ENCODE measurements at regions not wholly inside any gene's neighbourhood (a gene's known extent, or its start where the extent isn't known, plus 50 kb on each side); places are given as distances from the start of the nearest gene placed in this dataset.
"Not testable (repeated sequence)": the region's sequence is repeated elsewhere in the genome, so short reads cannot be mapped to it uniquely, and the experiment has no call there.

DNA sequence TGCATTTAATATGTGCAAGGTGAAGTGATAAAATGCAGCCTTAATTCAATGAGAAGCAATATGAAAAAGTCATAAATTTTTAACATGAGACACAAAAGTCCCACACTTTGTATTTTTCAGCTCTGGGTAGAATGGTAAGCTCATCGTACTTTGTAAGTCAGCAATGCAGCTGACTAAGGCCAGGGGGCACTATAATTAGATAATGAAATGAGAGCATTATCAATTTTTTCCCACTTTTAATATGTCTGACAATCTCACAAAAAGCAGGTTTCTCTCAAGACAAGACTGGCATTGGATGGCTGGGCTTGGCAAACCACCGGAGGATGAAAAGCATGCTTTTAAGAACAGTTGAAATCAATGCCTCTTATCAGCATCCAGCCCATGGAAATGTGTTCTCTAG is 162.8 kb downstream of the FAM174A start:
- no peak for DNase-seq

DNA sequence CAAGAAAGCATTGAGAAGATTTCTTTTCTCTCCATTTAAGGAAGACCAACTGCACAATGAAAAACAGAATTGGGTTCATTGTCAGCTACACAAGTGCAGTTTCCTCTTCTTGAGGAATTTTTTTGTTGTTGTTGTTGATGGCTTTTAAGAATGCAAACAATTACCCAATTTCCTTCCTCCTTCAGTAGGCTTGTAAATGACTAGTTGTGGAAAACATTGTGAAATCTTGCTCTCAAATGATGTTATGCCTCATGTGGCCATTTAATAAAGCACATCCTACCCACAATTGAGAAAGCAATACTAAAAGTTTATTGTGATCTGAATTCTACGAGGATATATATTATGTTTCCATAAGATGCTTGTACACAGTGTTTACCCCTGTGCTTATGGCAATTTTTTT is 171.6 kb downstream of the FAM174A start:
- DNase-seq: no peak

DNA sequence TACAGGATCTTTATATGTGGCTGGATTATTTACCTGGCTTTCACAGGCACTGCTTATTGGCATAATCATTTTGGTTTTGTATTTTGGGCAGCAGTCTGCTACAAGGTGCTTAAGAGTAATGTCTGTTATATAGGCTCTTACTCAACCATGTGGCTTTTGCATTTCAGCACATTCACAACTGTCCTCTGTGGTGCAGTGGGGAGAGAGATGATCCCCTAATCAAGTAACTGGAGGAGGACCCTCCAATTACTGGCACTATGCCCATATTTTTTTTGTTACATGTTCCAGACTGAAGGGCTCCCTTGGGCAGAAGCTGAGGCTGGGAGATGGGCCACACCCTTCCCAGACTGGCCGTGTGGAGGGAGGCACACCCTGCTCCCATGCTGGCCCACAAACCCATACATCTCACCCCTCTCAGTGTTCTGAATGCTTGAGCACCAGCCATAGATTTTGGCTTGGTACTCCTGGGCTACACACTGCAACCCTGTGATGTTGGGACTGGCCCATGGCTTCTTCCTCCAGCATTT is 173.5 kb downstream of the FAM174A start:
- DNase-seq: no peak

DNA sequence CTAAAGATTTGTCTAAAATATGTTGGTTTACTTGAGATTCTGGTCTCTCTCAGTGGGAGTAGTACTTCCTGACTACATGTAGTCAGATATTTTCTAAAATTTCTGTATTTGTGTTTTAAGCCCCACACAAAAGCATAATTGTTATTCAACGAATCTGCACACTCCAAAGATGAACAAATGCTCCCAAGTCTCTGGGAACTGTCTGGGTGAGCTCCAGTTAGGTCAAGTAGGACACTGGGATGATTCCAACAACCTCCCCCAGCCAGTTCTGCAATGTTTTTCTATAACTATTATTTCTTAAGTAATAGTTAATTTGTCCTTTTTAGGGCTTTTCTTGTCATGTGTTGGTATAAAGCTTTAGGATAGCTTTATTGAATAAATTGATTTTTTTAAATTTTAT is 174.6 kb downstream of the FAM174A start:
- no peak for DNase-seq

DNA sequence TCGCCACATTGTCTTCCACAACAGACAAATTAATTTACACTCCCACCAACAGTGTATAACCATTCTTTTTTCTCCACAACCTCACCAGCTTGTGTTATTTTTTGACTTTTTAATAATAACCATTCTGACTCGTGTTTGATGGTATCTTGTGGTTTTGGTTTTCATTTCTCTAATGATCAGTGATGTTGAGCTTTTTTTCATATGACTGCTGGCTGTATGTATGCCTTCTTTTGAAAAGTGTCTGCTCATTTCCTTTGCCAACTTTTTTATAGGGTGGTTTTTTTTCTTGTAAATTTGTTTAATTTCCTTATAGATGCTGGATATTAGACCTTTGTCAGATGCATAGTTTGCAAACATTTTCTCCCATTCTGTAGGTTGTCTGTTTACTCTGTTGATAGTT is 179.6 kb downstream of the FAM174A start:
- DNase-seq: not testable (repeated sequence)

DNA sequence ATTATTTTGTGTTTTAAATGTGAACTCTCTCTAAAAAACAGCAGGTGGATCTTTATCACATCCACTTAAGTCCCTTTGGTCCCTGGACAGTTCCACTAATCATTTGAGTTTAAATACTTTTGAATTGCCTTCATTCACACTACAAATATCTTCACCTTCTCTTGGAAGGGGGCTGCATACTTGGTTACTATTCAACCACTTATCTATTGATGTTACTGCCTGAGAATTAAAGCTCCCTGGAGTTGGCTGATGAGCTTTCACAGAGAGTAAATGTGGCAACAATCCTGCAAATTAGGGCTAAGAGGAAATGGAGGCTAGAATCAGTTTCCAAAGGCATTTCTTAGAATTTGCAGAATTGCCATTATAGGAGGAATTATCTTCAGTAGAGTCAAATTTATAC is 180.4 kb downstream of the ST8SIA4 start:
- no peak for DNase-seq

DNA sequence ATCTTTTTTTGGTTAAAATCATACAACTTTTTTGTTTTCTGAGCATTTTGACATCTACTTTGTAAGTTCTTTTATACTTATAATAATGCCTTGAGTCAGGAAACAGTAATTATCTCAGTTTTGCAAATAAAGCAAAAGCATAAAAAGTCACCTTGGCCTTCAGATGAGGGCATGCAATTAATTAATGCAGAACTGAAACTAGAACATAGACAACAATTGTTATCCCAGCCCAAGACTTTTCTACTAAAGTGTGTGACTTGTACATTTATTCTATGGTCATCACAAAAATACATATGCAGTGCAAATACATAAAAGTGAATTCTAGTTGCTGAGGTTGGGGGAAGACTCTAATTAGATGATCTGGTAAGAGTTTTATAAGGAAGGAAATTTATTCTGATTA is 179.9 kb downstream of the ST8SIA4 start:
- no peak for DNase-seq

DNA sequence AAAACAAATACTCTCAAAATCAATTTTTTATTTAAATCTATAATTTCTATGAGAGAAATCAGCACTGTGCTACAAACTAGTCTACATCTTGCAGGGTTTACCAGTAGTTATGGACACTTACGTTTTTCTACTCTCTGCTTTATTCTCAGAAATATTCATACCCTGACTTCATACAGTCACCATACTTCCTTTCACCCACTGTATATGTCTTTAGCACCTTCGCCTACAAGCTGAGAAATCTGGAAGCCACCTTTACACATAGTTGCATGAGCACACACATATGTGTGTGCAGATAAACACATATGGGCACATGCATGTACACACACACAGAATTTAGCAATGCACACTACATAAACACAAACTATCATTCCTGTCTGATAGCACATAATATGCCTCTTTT is 177.0 kb downstream of the ST8SIA4 start:
- DNase-seq: no peak

DNA sequence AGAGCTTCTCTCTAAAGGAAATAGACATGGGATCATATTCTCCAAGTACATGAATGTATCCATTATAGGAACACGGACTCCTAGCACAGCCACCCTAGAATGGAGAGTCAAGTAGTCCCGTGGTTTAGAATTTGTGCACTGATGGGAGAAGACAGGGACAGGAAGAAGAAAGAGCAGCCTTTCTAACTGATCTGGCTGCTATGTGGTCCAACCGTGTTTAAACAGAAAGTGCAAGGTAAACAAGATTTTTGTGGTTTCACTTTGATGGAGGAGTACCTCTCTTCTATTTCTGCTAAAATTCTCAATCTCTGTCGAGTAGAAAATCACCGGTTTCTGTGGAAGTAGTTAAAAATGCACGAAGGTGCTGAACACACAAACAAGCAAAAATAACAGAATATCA is 171.3 kb downstream of the ST8SIA4 start:
- DNase-seq: no peak

DNA sequence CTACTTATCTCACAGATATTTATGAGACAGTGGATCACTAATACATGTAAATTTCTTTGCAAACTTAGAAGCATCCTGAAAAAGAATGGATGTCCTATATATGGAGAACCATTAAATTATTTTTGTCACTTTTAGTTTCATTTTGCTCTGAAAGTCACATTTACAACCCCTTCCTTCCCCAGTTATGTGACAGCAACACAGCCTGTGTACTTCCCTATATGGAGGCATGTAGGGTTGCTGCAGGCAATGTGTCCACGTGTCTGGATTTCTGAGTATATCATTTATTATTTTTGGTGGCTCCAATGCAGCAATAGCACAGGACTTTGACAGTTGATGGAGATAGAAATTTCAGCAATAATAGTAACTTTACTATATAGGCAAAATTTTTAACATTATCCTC is 156.4 kb downstream of the ST8SIA4 start:
- no peak for DNase-seq

DNA sequence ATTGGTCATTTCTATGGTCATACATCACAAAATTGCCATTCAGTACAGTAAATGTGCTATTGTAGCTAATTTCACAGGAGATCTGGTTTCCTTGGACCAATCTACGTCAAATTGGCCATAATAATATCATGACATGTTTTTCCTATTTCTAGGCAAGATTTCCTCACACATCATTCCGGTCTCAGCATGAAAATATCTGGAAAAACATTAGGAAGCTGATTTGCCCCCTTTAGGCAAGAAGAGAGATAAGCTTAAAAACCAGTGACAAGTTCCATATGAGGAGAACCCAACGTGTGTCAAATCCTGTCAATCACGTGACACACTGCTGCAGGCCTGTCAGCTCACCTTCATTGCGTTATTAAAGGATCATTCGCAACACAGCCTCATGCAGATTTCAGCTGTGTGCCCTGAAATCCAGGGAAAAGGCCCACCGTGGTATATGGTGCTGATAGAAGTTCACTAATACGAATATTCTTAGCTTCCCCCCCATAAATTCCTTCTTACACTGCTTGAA is 153.3 kb downstream of the ST8SIA4 start:
- no peak for DNase-seq

DNA sequence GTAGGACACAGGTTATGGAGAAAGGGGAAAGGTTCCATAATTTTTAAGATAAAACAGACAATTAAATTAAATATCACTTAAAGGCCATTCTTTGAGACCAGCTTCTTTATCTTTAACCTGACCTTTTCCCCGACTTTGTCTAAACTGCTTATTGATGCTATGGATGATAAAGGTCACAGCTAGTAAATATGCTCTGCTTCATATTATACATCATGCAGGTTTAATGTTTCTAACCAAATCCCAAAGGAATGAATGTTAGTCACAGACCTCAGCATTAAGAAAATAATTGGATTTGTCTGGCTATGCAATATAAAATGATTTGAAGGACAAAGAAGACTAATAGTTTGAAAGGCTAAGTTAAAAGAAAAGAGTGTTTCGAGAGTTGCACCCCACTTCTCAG is 147.6 kb downstream of the ST8SIA4 start:
- no peak for DNase-seq

Measured in NCI-H69 (cell line).